Heart left ventricle (tissue), 16 donors: ENCODE measurements at regions not wholly inside any gene's neighbourhood (a gene's known extent, or its start where the extent isn't known, plus 50 kb on each side); places are given as distances from the start of the nearest gene placed in this dataset.

ENCODE experiments used
- ATAC-seq, 4 donors: fragments of 200-7000 bp; cut with Tn5 transposase; one replicate each; pipeline ENCODE4 v1.9.1; 2020 to 2022; ENCODE audit warnings: moderate library complexity in 4 of 4, mild to moderate bottlenecking in 3 of 4, moderate number of reproducible peaks in 1 of 4
- DNase-seq, 5 donors: peaks; one replicate each; pipeline ENCODE4 v3.0.0-alpha.2; 2020
- H3K27ac ChIP-seq, 12 donors: fragments of 200-600 bp; sonication (generic) in 4 of 12; one replicate each; pipeline versions ENCODE4 v1.5.0 to v1.8.0; 2016 to 2022; ENCODE audit warnings: mild to moderate bottlenecking in 2 of 12
- H3K27me3 ChIP-seq, 9 donors: fragments of 200-600 bp; sonication (generic) in 2 of 9; one replicate each; pipeline versions ENCODE4 v1.5.1 to v1.8.0; 2016 to 2022; ENCODE audit warnings: mild to moderate bottlenecking in 3 of 9
- H3K36me3 ChIP-seq, 9 donors: fragments of 200-600 bp; sonication (generic) in 2 of 9; one replicate each; pipeline versions ENCODE4 v1.5.0 to v1.8.0; 2018 to 2022; ENCODE audit warnings: mild to moderate bottlenecking in 2 of 9
- H3K4me1 ChIP-seq, 12 donors: fragments of 200-600 bp; sonication (generic) in 4 of 12; one replicate each; pipeline versions ENCODE4 v1.5.0 to v1.8.0; 2016 to 2022; ENCODE audit warnings: mild to moderate bottlenecking in 3 of 12
- H3K4me3 ChIP-seq, 12 donors: fragments of 200-600 bp; sonication (generic) in 4 of 12; one replicate each; pipeline versions ENCODE4 v1.5.0 to v1.8.0; 2017 to 2022; ENCODE audit warnings: mild to moderate bottlenecking in 9 of 12, moderate library complexity in 4 of 12
- H3K9me3 ChIP-seq, 12 donors: fragments of 200-600 bp; sonication (generic) in 4 of 12; one replicate each; pipeline versions ENCODE4 v1.5.0 to v1.8.0; 2016 to 2022; ENCODE audit warnings: mild to moderate bottlenecking in 1 of 12
- POLR2A ChIP-seq, 2 donors: fragments of 450-650 bp; IDR thresholded peaks; one replicate each; pipeline ENCODE4 v1.6.1; 2017; ENCODE audit warnings: antibody characterized with exemption in 2 of 2, mild to moderate bottlenecking in 2 of 2, moderate library complexity in 2 of 2
- WGBS, 4 donors: extraction: QIAGEN DNeasy Blood & Tissue Kit in 2 of 4; methylation state at CpG; one replicate each; pipeline versions ENCODE4 v1.1.5 to v1.1.7; 2013 to 2018; 5-methylcytosine and 5-hydroxymethylcytosine counted together
- intact Hi-C, 10 donors: fragments of 100-400 bp; cut with DNase I; formaldehyde crosslinking; loops; one replicate each; pipeline versions ENCODE4 v1.11.1 to v1.14.2; 2022
- TF ChIP-seq, protein P1 (sequence below), 12 donors: fragments of 200-600 bp; sonication (generic) in 4 of 12; IDR thresholded peaks; one replicate each; pipeline versions ENCODE4 v1.5.0 to v1.8.0; 2018 to 2022; ENCODE audit warnings: antibody characterized with exemption in 12 of 12, mild to moderate bottlenecking in 5 of 12
- donor health status: ischemic (EF 13 %, LVEDD 7.1; RV severe dilation, severe dysfunction).
- donor health status: healthy with polysubstance abuse.
- donor health status: DM: no; HTN: yes; CAD: no.
- donor health status: DM: no; HTN: no; CAD: no.
- donor health status: ischemic (EF 25% LVEDD 6.9; RV normal size, moderate dysfunction).
- donor health status: ischemic (EF 25% LVEDD 5.7; RV mildly dilated, moderate dysfunction).
- donor health status: healthy.
- donor health status: DM: yes; HTN: yes; CAD: no.
- donor health status: ischemic (EF 35%, LVEDD 5.7; RV mildly dilated, moderate dysfunction).
- donor health status: nonischemic (EF 11% LVEDD 7.7; RV severe dilation, severe dysfunction).
- donor health status: DM: yes; HTN: yes; CAD: no.
- donor health status: PGD.
- donor health status: ischemic (EF 29% LVEDD 5.4; RV normal size, mild dysfunction).
- donor health status: nonischemic (EF 23%, LVEDD 6.1; RV moderate dilation, normal function).

GRCh38 chr5:51651889-51652288 is 268.6 kb downstream of the ISL1 start:
- no peak for DNase-seq
- TF ChIP-seq POLR2A (IDR thresholded peaks at IDR 0.05), result no peak
- TF ChIP-seq, protein P1, sequence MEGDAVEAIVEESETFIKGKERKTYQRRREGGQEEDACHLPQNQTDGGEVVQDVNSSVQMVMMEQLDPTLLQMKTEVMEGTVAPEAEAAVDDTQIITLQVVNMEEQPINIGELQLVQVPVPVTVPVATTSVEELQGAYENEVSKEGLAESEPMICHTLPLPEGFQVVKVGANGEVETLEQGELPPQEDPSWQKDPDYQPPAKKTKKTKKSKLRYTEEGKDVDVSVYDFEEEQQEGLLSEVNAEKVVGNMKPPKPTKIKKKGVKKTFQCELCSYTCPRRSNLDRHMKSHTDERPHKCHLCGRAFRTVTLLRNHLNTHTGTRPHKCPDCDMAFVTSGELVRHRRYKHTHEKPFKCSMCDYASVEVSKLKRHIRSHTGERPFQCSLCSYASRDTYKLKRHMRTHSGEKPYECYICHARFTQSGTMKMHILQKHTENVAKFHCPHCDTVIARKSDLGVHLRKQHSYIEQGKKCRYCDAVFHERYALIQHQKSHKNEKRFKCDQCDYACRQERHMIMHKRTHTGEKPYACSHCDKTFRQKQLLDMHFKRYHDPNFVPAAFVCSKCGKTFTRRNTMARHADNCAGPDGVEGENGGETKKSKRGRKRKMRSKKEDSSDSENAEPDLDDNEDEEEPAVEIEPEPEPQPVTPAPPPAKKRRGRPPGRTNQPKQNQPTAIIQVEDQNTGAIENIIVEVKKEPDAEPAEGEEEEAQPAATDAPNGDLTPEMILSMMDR (IDR thresholded peaks at IDR 0.05), result no peak
- intact Hi-C loops, result no loop called here
- H3K9me3 ChIP-seq, result no peaks in the 10 kb centered on the region
- H3K36me3 ChIP-seq, result no peaks in the 10 kb centered on the region
- ATAC-seq, result no peak
- no peaks in the 10 kb centered on the region for H3K4me1 ChIP-seq
- H3K27ac ChIP-seq, result no peak overlapping the region
- no peak overlapping the region for H3K4me3 ChIP-seq
- H3K27me3 ChIP-seq, result no peaks in the 10 kb centered on the region
- 42 to 49% (median 43%) methylated on average over 2 of the region's 2 CpGs for WGBS, 4 donors

DNA sequence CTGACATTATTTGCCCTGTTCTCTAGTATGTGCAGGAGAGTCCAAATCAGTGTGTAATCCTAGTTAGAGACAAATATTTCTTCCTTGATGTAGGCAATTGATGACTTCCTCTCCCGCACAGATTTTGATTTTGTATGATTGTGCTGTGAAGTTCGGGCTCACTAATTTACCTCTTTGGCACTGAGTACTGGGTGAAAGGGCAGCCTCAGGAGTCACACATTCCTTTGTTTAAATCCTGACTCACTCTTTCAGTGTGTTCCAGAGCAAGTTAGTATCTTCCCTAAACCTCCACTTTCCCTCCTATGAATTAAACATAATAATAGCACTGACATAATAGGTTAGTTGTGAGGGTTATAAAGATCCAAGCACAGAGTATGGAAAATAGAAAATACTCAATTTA is 269.7 kb downstream of the ISL1 start:
- TF ChIP-seq, protein P1 (IDR thresholded peaks at IDR 0.05), result no peak
- TF ChIP-seq POLR2A (IDR thresholded peaks at IDR 0.05), result no peak
- no peak for DNase-seq
- Histone ChIP-seq H3K4me3 (no peak overlapping the region), H3K27me3 (no peaks in the 10 kb centered on the region), H3K27ac (no peak overlapping the region), H3K36me3 (no peaks in the 10 kb centered on the region), H3K9me3 (no peaks in the 10 kb centered on the region), H3K4me1 (no peaks in the 10 kb centered on the region)
- no peak for ATAC-seq
- 72 to 86% (median 83%) methylated on average over 2 of the region's 2 CpGs for WGBS, 4 donors
- intact Hi-C loops, result no loop called here

DNA sequence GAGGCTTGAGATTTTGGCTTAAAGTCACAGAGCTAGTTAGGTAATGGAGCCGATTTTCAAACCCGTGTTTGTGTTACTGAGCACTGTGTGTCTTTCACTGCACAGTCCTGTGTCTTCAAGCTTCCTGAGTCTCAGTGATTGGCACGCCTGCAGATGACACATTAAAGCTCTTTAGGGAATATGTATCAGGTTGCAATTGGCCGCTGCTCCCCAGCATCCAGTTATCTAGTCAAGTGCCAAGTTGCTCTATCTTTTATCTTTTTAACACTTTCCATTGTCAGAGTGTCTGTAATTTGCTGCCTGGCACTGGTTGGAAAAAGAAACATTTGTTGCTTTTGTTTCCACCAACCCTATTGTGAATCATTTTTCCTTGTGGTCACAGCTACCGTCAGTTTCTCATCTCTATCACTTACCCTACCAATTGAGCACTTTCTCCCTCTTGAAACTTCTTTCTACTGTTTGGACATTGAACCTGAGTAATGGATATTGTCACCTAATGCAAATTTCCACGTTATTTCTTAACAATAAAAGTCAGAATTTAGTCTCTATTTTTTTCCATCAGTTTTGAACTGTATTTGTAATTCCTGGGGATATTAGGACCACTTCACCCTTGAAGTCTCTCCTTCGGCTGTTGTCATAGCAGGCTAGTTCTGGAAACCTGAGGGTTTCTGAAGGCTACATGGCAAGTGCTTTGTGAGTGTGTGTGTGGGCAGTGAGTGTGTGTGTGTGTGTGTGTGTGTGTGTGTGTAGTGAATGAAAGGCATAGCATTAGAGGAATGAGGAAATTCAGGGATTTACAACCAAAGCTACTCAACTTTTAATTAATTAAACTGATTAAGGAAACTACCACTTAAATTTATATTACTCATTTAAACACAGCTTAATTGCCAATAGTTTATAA is 274.3 kb downstream of the ISL1 start:
- Histone ChIP-seq H3K4me1 (no peaks in the 10 kb centered on the region), H3K36me3 (no peaks in the 10 kb centered on the region), H3K27me3 (no peaks in the 10 kb centered on the region), H3K4me3 (no peak overlapping the region), H3K9me3 (no peaks in the 10 kb centered on the region), H3K27ac (no peak overlapping the region)
- DNase-seq (no peak), ATAC-seq (no peak)
- intact Hi-C loops, result no loop called here
- no peak for TF ChIP-seq POLR2A (IDR thresholded peaks at IDR 0.05)
- WGBS, 4 donors, result 31 to 40% (median 33%) methylated on average over 7 of the region's 7 CpGs

- H3K36me3 ChIP-seq, result no peaks in the 10 kb centered on the region
- 41 to 48% (median 44%) methylated on average over 2 of the region's 2 CpGs for WGBS, 4 donors
- intact Hi-C loops, result no loop called here
- no peaks in the 10 kb centered on the region for H3K27me3 ChIP-seq
- H3K27ac ChIP-seq, result no peak overlapping the region
- no peaks in the 10 kb centered on the region for H3K4me1 ChIP-seq
- DNase-seq (no peak), ATAC-seq (no peak)
- H3K9me3 ChIP-seq, result no peaks in the 10 kb centered on the region
- no peak overlapping the region for H3K4me3 ChIP-seq
- TF ChIP-seq POLR2A (IDR thresholded peaks at IDR 0.05), result no peak
- TF ChIP-seq, protein P1 (IDR thresholded peaks at IDR 0.05), result no peak
Observed at GRCh38 chr5:51661646-51662265, 278.5 kb downstream of the ISL1 start.
